H9 (cell line): ENCODE measurements at regions not wholly inside any gene's neighbourhood (a gene's known extent, or its start where the extent isn't known, plus 50 kb on each side); places are given as distances from the start of the nearest gene placed in this dataset.
"Not testable (repeated sequence)": the region's sequence is repeated elsewhere in the genome, so short reads cannot be mapped to it uniquely, and the experiment has no call there.

Source experiments
- DNase-seq: peaks from one replicate; pipeline ENCODE4 v3.0.0-alpha.2; 2017
- H2AFZ ChIP-seq: one replicate; pipeline ENCODE4 v1.6.1; 2013; ENCODE audit warnings: mild to moderate bottlenecking, low read length, control low read depth, moderate library complexity
- H2AK5ac ChIP-seq: 2 replicates; pipeline ENCODE4 v1.6.1; 2013; ENCODE audit warnings: low read length, control low read depth, mixed read lengths; ENCODE audit not compliant: insufficient read length
- H2BK120ac ChIP-seq: one replicate; pipeline ENCODE4 v1.6.1; 2013; ENCODE audit warnings: low read depth, mild to moderate bottlenecking, low read length, control low read depth, inconsistent platforms; ENCODE audit not compliant: poor library complexity, severe bottlenecking
- H2BK12ac ChIP-seq: 2 replicates; pipeline ENCODE4 v1.6.1; 2013; ENCODE audit warnings: low read length, control low read depth, mixed read lengths, low read depth; ENCODE audit not compliant: insufficient read length
- H2BK15ac ChIP-seq: 2 replicates; pipeline ENCODE4 v1.6.1; 2013; ENCODE audit warnings: low read depth, low read length, control low read depth
- H2BK20ac ChIP-seq: one replicate; pipeline ENCODE4 v1.6.1; 2013; ENCODE audit warnings: low read depth, mild to moderate bottlenecking, low read length, control low read depth, inconsistent platforms; ENCODE audit not compliant: poor library complexity, severe bottlenecking
- H2BK5ac ChIP-seq: 2 replicates; pipeline ENCODE4 v1.6.1; 2013; ENCODE audit warnings: low read length, control low read depth, mixed read lengths; ENCODE audit not compliant: insufficient read length
- H3K14ac ChIP-seq: 2 replicates; pipeline ENCODE4 v1.6.1; 2013; ENCODE audit warnings: low read length, control low read depth; ENCODE audit not compliant: insufficient read depth
- H3K18ac ChIP-seq: 2 replicates; pipeline ENCODE4 v1.6.1; 2013; ENCODE audit warnings: low read depth, mild to moderate bottlenecking, mixed read lengths, low read length, control low read depth; ENCODE audit not compliant: insufficient read length
- H3K23ac ChIP-seq: 2 replicates; pipeline ENCODE4 v1.6.1; 2013; ENCODE audit warnings: low read length, control low read depth, mixed read lengths, low read depth; ENCODE audit not compliant: insufficient read length
- H3K23me2 ChIP-seq: 2 replicates; pipeline ENCODE4 v1.6.1; 2013; ENCODE audit warnings: low read depth, mild to moderate bottlenecking, mixed read lengths, low read length, control low read depth; ENCODE audit not compliant: insufficient read length, poor library complexity, severe bottlenecking
- H3K27ac ChIP-seq: 2 replicates; pipeline ENCODE4 v1.5.1; 2013; ENCODE audit warnings: low read length, control low read depth, mixed read lengths, low read depth; ENCODE audit not compliant: insufficient read length
- H3K27me3 ChIP-seq: 2 replicates; pipeline ENCODE4 v1.6.1; 2013; ENCODE audit warnings: low read length, control low read depth, inconsistent platforms; ENCODE audit not compliant: insufficient read depth
- H3K4ac ChIP-seq: 2 replicates; pipeline ENCODE4 v1.6.1; 2013; ENCODE audit warnings: low read depth, mild to moderate bottlenecking, control low read depth, inconsistent platforms, low read length, moderate library complexity
- H3K4me1 ChIP-seq: 2 replicates; pipeline ENCODE4 v1.6.1; 2013; ENCODE audit warnings: low read length, control low read depth, inconsistent platforms; ENCODE audit not compliant: insufficient read depth
- H3K4me2 ChIP-seq: 2 replicates; pipeline ENCODE4 v1.6.1; 2013; ENCODE audit warnings: low read length, control low read depth, mixed read lengths; ENCODE audit not compliant: insufficient read length, insufficient read depth
- H3K56ac ChIP-seq: 2 replicates; pipeline ENCODE4 v1.6.1; 2013; ENCODE audit warnings: low read depth, mild to moderate bottlenecking, mixed read lengths, low read length, control low read depth; ENCODE audit not compliant: insufficient read length
- H3K79me1 ChIP-seq: 2 replicates; pipeline ENCODE4 v1.6.1; 2013; ENCODE audit warnings: low read depth, mild to moderate bottlenecking, moderate library complexity, low read length, control low read depth, inconsistent platforms; ENCODE audit not compliant: insufficient read depth, poor library complexity, severe bottlenecking
- H3K79me2 ChIP-seq: 2 replicates; pipeline ENCODE4 v1.6.1; 2013; ENCODE audit warnings: low read length, control low read depth, inconsistent platforms; ENCODE audit not compliant: insufficient read depth
- H3K9ac ChIP-seq: 2 replicates; pipeline ENCODE4 v1.6.1; 2013; ENCODE audit warnings: low read length, control low read depth, mixed read lengths; ENCODE audit not compliant: insufficient read length; ENCODE audit errors: extremely low read depth
- H3K9me3 ChIP-seq: one replicate; pipeline ENCODE4 v1.6.1; 2013; ENCODE audit warnings: low read depth, low read length, inconsistent platforms; ENCODE audit not compliant: control insufficient read depth
- H3T11ph ChIP-seq: one replicate; pipeline ENCODE4 v1.6.1; 2013; ENCODE audit warnings: mild to moderate bottlenecking, low read length, control low read depth, inconsistent platforms
- H4K20me1 ChIP-seq: one replicate; pipeline ENCODE4 v1.6.1; 2013; ENCODE audit not compliant: control insufficient read depth, insufficient read length, insufficient read depth
- H4K5ac ChIP-seq: 2 replicates; pipeline ENCODE4 v1.6.1; 2013; ENCODE audit warnings: low read depth, mild to moderate bottlenecking, mixed read lengths, low read length, control low read depth; ENCODE audit not compliant: insufficient read length
- H4K8ac ChIP-seq: replicated peaks from 2 replicates; pipeline ENCODE4 v1.6.1; 2013; ENCODE audit warnings: low read length, control low read depth, mixed read lengths, low read depth; ENCODE audit not compliant: insufficient read length
- H4K91ac ChIP-seq: 2 replicates; pipeline ENCODE4 v1.6.1; 2013; ENCODE audit warnings: low read depth, mild to moderate bottlenecking, moderate library complexity, mixed read lengths, low read length, control low read depth; ENCODE audit not compliant: insufficient read length
- H3K27ac Mint-ChIP-seq, 3 experiments: 2 replicates in 2 of 3; 3 replicates in 1 of 3; pipeline ENCODE4 v1.8.0; 2020 to 2021; ENCODE audit warnings: mixed read lengths in 3 of 3, mild to moderate bottlenecking in 1 of 3, moderate library complexity in 1 of 3
- H3K27me3 Mint-ChIP-seq: 2 replicates; pipeline ENCODE4 v1.8.0; 2021; ENCODE audit warnings: low read depth, mild to moderate bottlenecking, moderate library complexity, mixed read lengths
- H3K36me3 Mint-ChIP-seq, 3 experiments: 2 replicates in 2 of 3; 3 replicates in 1 of 3; pipeline ENCODE4 v1.8.0; 2020 to 2021; ENCODE audit warnings: low read depth in 3 of 3, mixed read lengths in 3 of 3; ENCODE audit not compliant: insufficient read depth in 1 of 3
- H3K4me1 Mint-ChIP-seq, 2 experiments: 2 replicates each; pipeline ENCODE4 v1.8.0; 2020; ENCODE audit warnings: mixed read lengths in 2 of 2
- H3K4me3 Mint-ChIP-seq, 2 experiments: 2 replicates in 1 of 2; 3 replicates in 1 of 2; pipeline ENCODE4 v1.8.0; 2020 to 2021; ENCODE audit warnings: mild to moderate bottlenecking in 2 of 2, mixed read lengths in 2 of 2, moderate library complexity in 1 of 2
- H3K9me3 Mint-ChIP-seq, 2 experiments: 2 replicates in 1 of 2; 3 replicates in 1 of 2; pipeline ENCODE4 v1.8.0; 2020; ENCODE audit warnings: mild to moderate bottlenecking in 2 of 2, mixed read lengths in 2 of 2, moderate library complexity in 1 of 2
- WGBS: extraction: QIAGEN DNeasy Blood & Tissue Kit; methylation state at CpG from one replicate; pipeline ENCODE4 v1.1.7; 2013; ENCODE audit warnings: missing lambda C conversion rate, low lambda C conversion rate, mixed read lengths; ENCODE audit not compliant: insufficient read length; ENCODE audit errors: extremely low coverage; 5-methylcytosine and 5-hydroxymethylcytosine counted together
- TF ChIP-seq, protein P1 (sequence below): fragments of 200-600 bp; sonication (generic); conservative IDR thresholded peaks from 3 replicates; pipeline ENCODE4 v1.8.0; 2021; ENCODE audit warnings: antibody characterized with exemption, mild to moderate bottlenecking

DNA sequence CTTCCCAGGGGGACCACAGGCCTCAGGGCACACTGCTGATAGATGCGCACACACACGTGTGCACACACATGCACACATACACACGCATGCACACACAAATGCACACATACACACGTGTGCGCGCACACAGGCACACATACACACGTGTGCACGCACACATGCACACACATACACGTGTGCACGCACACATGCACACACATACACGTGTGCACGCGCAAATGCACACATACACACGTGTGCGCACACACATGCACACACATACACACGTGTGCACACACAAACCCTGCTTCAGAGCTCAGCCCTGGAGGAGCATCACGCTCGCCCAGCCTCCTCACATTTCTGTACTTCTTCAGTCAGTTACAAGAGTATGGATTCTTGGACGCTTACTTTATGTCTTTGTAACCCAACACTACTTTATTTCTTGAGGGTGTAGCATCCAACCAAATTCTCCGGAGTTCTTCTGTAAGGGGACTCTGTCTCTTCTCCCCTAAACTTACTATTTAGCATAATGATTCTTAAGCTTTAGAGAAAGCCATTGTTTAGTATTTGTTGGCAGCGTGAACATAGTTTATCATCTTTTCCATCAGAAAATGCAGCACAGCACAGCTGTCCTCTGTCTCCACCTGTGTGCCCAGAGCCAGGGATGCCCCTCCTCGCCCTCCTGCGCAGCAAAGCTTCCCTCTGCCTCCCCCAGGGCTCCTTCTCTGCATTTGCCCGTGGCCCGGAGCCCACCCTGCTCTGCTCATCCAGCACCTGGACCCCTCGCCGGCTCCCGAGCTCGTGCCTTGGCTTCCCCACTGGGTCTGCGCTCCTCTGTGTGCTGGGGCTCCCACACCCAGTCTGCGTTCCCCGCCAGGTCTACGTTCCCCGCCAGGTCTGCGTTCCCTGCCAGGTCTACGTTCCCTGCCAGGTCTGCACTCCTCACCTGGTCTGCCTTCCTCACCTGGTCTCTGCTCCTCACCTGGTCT, 74.4 kb upstream of the CTDP1 start:
- Histone ChIP-seq H4K5ac (no peak overlapping the region), H3K23me2 (no peaks in the 10 kb centered on the region), H2BK12ac (no peak overlapping the region), H3K9me3 (no peaks in the 10 kb centered on the region), H2AK5ac (no peak overlapping the region), H3K79me2 (no peaks in the 10 kb centered on the region), H3K79me1 (no peaks in the 10 kb centered on the region), H3K56ac (no peak overlapping the region), H2BK120ac (no peak overlapping the region), H2AFZ (no peak overlapping the region), H3K14ac (no peak overlapping the region), H4K8ac (no peak overlapping the region), H3K27ac (no peak overlapping the region), H3K23ac (no peak overlapping the region), H3K4me1 (no peaks in the 10 kb centered on the region), H3T11ph (no peak overlapping the region), H3K9ac (no peak overlapping the region), H2BK20ac (no peak overlapping the region), H3K18ac (no peak overlapping the region), H3K4me2 (no peak overlapping the region), H4K20me1 (no peaks in the 10 kb centered on the region), H4K91ac (no peak overlapping the region), H2BK15ac (no peak overlapping the region), H3K4ac (no peak overlapping the region), H3K27me3 (no peaks in the 10 kb centered on the region), H2BK5ac (no peak overlapping the region)
- no peaks in the 10 kb centered on the region; a peak in 1 of 5 replicates for H3K9me3 Mint-ChIP-seq
- H3K36me3 Mint-ChIP-seq, result no peaks in the 10 kb centered on the region
- no CpG with 5 or more reads among the region's 36 CpGs for WGBS
- H3K4me1 Mint-ChIP-seq, result peaks cover 0 to 5% of the 10 kb centered on the region in 2 experiments; a peak in 3 of 4 replicates
- TF ChIP-seq, protein P1, sequence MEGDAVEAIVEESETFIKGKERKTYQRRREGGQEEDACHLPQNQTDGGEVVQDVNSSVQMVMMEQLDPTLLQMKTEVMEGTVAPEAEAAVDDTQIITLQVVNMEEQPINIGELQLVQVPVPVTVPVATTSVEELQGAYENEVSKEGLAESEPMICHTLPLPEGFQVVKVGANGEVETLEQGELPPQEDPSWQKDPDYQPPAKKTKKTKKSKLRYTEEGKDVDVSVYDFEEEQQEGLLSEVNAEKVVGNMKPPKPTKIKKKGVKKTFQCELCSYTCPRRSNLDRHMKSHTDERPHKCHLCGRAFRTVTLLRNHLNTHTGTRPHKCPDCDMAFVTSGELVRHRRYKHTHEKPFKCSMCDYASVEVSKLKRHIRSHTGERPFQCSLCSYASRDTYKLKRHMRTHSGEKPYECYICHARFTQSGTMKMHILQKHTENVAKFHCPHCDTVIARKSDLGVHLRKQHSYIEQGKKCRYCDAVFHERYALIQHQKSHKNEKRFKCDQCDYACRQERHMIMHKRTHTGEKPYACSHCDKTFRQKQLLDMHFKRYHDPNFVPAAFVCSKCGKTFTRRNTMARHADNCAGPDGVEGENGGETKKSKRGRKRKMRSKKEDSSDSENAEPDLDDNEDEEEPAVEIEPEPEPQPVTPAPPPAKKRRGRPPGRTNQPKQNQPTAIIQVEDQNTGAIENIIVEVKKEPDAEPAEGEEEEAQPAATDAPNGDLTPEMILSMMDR, result no peak
- DNase-seq, result no peak
- H3K27ac Mint-ChIP-seq, result no peak overlapping the region
- no peak overlapping the region; a peak in 1 of 5 replicates for H3K4me3 Mint-ChIP-seq
- H3K27me3 Mint-ChIP-seq, result no peaks in the 10 kb centered on the region; the same call in none of the 2 replicates

DNA sequence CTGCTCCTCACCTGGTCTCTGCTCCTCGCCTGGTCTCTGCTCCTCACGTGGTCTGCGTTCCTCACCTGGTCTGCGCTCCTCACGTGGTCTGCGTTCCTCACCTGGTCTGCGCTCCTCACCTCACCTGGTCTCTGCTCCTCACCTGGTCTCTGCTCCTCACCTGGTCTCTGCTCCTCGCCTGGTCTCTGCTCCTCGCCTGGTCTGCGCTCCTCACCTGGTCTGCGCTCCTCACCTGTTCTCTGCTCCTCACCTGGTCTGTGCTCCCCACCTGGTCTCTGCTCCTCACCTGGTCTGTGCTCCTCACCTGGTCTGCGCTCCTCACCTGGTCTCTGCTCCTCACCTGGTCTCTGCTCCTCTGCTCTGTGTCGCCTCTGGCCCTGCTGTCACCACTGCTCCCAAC, 73.5 kb upstream of the CTDP1 start:
- H2BK5ac ChIP-seq, H2BK15ac ChIP-seq, H3K14ac ChIP-seq, H3K79me1 ChIP-seq, H3K27me3 ChIP-seq, H3K18ac ChIP-seq, H2BK20ac ChIP-seq, H2BK12ac ChIP-seq, H3K9ac ChIP-seq, H3K9me3 Mint-ChIP-seq, H3K4me1 ChIP-seq, H3K56ac ChIP-seq, H3K79me2 ChIP-seq, H2BK120ac ChIP-seq, H3K4me3 Mint-ChIP-seq, H3K23ac ChIP-seq, H3T11ph ChIP-seq, DNase-seq, H2AFZ ChIP-seq, H3K23me2 ChIP-seq, H3K4me2 ChIP-seq, H4K5ac ChIP-seq, H3K9me3 ChIP-seq, H3K27me3 Mint-ChIP-seq, H3K27ac ChIP-seq, H4K8ac ChIP-seq, H2AK5ac ChIP-seq, H4K20me1 ChIP-seq, H4K91ac ChIP-seq, H3K4ac ChIP-seq, H3K27ac Mint-ChIP-seq, H3K36me3 Mint-ChIP-seq: not testable (repeated sequence)
- peaks cover 4 to 12% of the 10 kb centered on the region in 2 experiments for H3K4me1 Mint-ChIP-seq
- no CpG with 5 or more reads among the region's 13 CpGs for WGBS
